GM10266 (cell line): ENCODE measurements at regions not wholly inside any gene's neighbourhood (a gene's known extent, or its start where the extent isn't known, plus 50 kb on each side); places are given as distances from the start of the nearest gene placed in this dataset.

ENCODE experiments used
- DNase-seq: peaks from one replicate; pipeline ENCODE4 v3.0.0; 2012; ENCODE audit errors: extremely low spot score
- CTCF ChIP-seq: IDR thresholded peaks from 2 replicates; pipeline ENCODE4 v1.5.1; 2012; ENCODE audit warnings: mild to moderate bottlenecking, low read depth; ENCODE audit not compliant: control insufficient read depth, insufficient read depth; ENCODE audit errors: missing control alignments

GRCh38 chr2:181782660-181783059, 102.3 kb upstream of the NEUROD1 start:
- no peak for TF ChIP-seq CTCF
- no peak for DNase-seq

GRCh38 chr2:181784556-181784955, 104.2 kb upstream of the NEUROD1 start:
- DNase-seq = no peak
- TF ChIP-seq CTCF = no peak

GRCh38 chr2:181785691-181786344, 105.5 kb upstream of the NEUROD1 start:
- no peak for TF ChIP-seq CTCF
- DNase-seq = no peak

GRCh38 chr2:181786371-181787228, 104.9 kb upstream of the ITPRID2 start:
- no peak for TF ChIP-seq CTCF
- DNase-seq = no peak

GRCh38 chr2:181787310-181788048, 104.1 kb upstream of the ITPRID2 start:
- DNase-seq = no peak
- no peak for TF ChIP-seq CTCF

GRCh38 chr2:181788897-181789555, 102.5 kb upstream of the ITPRID2 start:
- DNase-seq = no peak
- TF ChIP-seq CTCF = no peak
